ENCODE measurements at regions not wholly inside any gene's neighbourhood (a gene's known extent, or its start where the extent isn't known, plus 50 kb on each side); places are given as distances from the start of the nearest gene placed in this dataset.
A peak's percentile ranks its signal among the peaks of the same experiment; 100 is the strongest.
"Not testable (repeated sequence)": the region's sequence is repeated elsewhere in the genome, so short reads cannot be mapped to it uniquely, and the experiment has no call there.

- H3K4me1 Mint-ChIP-seq = peaks cover 32% of the 10 kb centered on the region
- no peak for TF ChIP-seq CTCF (conservative IDR thresholded peaks at IDR 0.05)
- no peak overlapping the region for H3K4me3 Mint-ChIP-seq
- H3K9me3 Mint-ChIP-seq = no peaks in the 10 kb centered on the region
- no peaks in the 10 kb centered on the region for H3K27me3 Mint-ChIP-seq (ENCODE audit: low read depth)
- no peak for DNase-seq (ENCODE audit: low read depth, low spot score)
- H3K36me3 Mint-ChIP-seq (ENCODE audit: low read depth) = no peaks in the 10 kb centered on the region
- no peak overlapping the region for H3K27ac Mint-ChIP-seq (ENCODE audit: unreplicated experiment)
These were observed 64.2 kb upstream of the LYZL1 start for GRCh38 chr10:29224631-29225030.

GRCh38 chr10:29227201-29227600, 61.7 kb upstream of the LYZL1 start:
- no peak for DNase-seq (ENCODE audit: low read depth, low spot score)
- no peak for TF ChIP-seq CTCF (conservative IDR thresholded peaks at IDR 0.05)

GRCh38 chr10:29228562-29228961, 60.3 kb upstream of the LYZL1 start:
- no peak for TF ChIP-seq CTCF (conservative IDR thresholded peaks at IDR 0.05)
- H3K4me1 Mint-ChIP-seq = peaks cover 32% of the 10 kb centered on the region
- H3K27me3 Mint-ChIP-seq (ENCODE audit: low read depth) = no peaks in the 10 kb centered on the region
- no peaks in the 10 kb centered on the region for H3K9me3 Mint-ChIP-seq
- H3K36me3 Mint-ChIP-seq (ENCODE audit: low read depth) = no peaks in the 10 kb centered on the region
- DNase-seq (ENCODE audit: low read depth, low spot score) = no peak
- H3K4me3 Mint-ChIP-seq = no peak overlapping the region
- H3K27ac Mint-ChIP-seq (ENCODE audit: unreplicated experiment) = no peak overlapping the region

More at GRCh38 chr10:29227201-29227600, 61.7 kb upstream of the LYZL1 start:
- H3K4me1 Mint-ChIP-seq = peaks cover 32% of the 10 kb centered on the region
- no peak overlapping the region for H3K4me3 Mint-ChIP-seq
- H3K9me3 Mint-ChIP-seq = no peaks in the 10 kb centered on the region
- H3K36me3 Mint-ChIP-seq (ENCODE audit: low read depth) = no peaks in the 10 kb centered on the region
- H3K27me3 Mint-ChIP-seq (ENCODE audit: low read depth) = no peaks in the 10 kb centered on the region
- H3K27ac Mint-ChIP-seq (ENCODE audit: unreplicated experiment) = no peak overlapping the region

- Mint-ChIP-seq H3K9me3 (no peaks in the 10 kb centered on the region), H3K4me1 (peaks cover 27% of the 10 kb centered on the region), H3K4me3 (no peak overlapping the region), H3K27me3 (ENCODE audit: low read depth) (no peaks in the 10 kb centered on the region), H3K27ac (ENCODE audit: unreplicated experiment) (peak overlapping the region; percentile 24), H3K36me3 (ENCODE audit: low read depth) (no peaks in the 10 kb centered on the region)
- TF ChIP-seq CTCF (conservative IDR thresholded peaks at IDR 0.05) = no peak
- DNase-seq (ENCODE audit: low read depth, low spot score) = no peak
These were observed 59.6 kb upstream of the LYZL1 start for GRCh38 chr10:29229258-29229705.

GRCh38 chr10:29236910-29237309, 52.0 kb upstream of the LYZL1 start:
- peaks cover 29% of the 10 kb centered on the region for H3K4me1 Mint-ChIP-seq
- H3K27me3 Mint-ChIP-seq (ENCODE audit: low read depth); DNase-seq (ENCODE audit: low read depth, low spot score); H3K9me3 Mint-ChIP-seq; H3K36me3 Mint-ChIP-seq (ENCODE audit: low read depth); H3K4me3 Mint-ChIP-seq: not testable (repeated sequence)
- H3K27ac Mint-ChIP-seq (ENCODE audit: unreplicated experiment) = peak overlapping the region; percentile 57

- no peak overlapping the region for H3K4me3 Mint-ChIP-seq
These were observed 51.1 kb upstream of the LYZL1 start for GRCh38 chr10:29237786-29238185.

More at GRCh38 chr10:29237786-29238185, 51.1 kb upstream of the LYZL1 start:
- no peak for DNase-seq (ENCODE audit: low read depth, low spot score)
- H3K27me3 Mint-ChIP-seq (ENCODE audit: low read depth) = no peaks in the 10 kb centered on the region
- H3K36me3 Mint-ChIP-seq (ENCODE audit: low read depth) = no peaks in the 10 kb centered on the region
- peaks cover 35% of the 10 kb centered on the region for H3K4me1 Mint-ChIP-seq
- peaks cover 2% of the 10 kb centered on the region for H3K9me3 Mint-ChIP-seq
- no peak for TF ChIP-seq CTCF (conservative IDR thresholded peaks at IDR 0.05)
- peak overlapping the region; percentile 27 for H3K27ac Mint-ChIP-seq (ENCODE audit: unreplicated experiment)

Data from neural crest cell (in vitro differentiated cells).